Epithelial cell of esophagus (primary cell): ENCODE measurements at regions not wholly inside any gene's neighbourhood (a gene's known extent, or its start where the extent isn't known, plus 50 kb on each side); places are given as distances from the start of the nearest gene placed in this dataset.
A peak's percentile ranks its signal among the peaks of the same experiment; 100 is the strongest.

ENCODE experiments used
- DNase-seq: peaks from one replicate; pipeline ENCODE4 v3.0.0; 2010; ENCODE audit warnings: low read depth
- H3K4me3 ChIP-seq: 2 replicates; pipeline ENCODE4 v1.5.1; 2011; ENCODE audit warnings: mild to moderate bottlenecking, low read length, control low read depth
- CTCF ChIP-seq: IDR thresholded peaks from 2 replicates; pipeline ENCODE4 v1.5.1; 2011; ENCODE audit warnings: low read depth, mild to moderate bottlenecking, low read length, control low read depth, inconsistent platforms; ENCODE audit not compliant: insufficient read depth; ENCODE audit errors: missing control alignments

- DNase-seq = no peak
- TF ChIP-seq CTCF = no peak
- no peak overlapping the region for H3K4me3 ChIP-seq
These were observed 255.1 kb downstream of the PTPRC start for GRCh38 chr1:198893763-198894444.

GRCh38 chr1:198901266-198901665 lies 262.4 kb downstream of the PTPRC start:
- no peak for TF ChIP-seq CTCF
- DNase-seq = no peak
- H3K4me3 ChIP-seq = no peak overlapping the region

GRCh38 chr1:198902655-198903054 lies 263.8 kb downstream of the PTPRC start:
- peak; percentile 54 for DNase-seq
- no peak overlapping the region for H3K4me3 ChIP-seq
- TF ChIP-seq CTCF = no peak

- no peak overlapping the region for H3K4me3 ChIP-seq
- DNase-seq = peak; percentile 57
- no peak for TF ChIP-seq CTCF
These were observed 264.4 kb downstream of the PTPRC start for GRCh38 chr1:198903203-198903602.

GRCh38 chr1:198903621-198904020 lies 264.8 kb downstream of the PTPRC start:
- no peak for TF ChIP-seq CTCF
- DNase-seq = no peak
- H3K4me3 ChIP-seq = no peak overlapping the region

GRCh38 chr1:198904321-198904720 lies 265.5 kb downstream of the PTPRC start:
- DNase-seq = peak; percentile 54
- no peak overlapping the region for H3K4me3 ChIP-seq
- no peak for TF ChIP-seq CTCF
